Cardiac septum (tissue), 1 donor: ENCODE measurements at regions not wholly inside any gene's neighbourhood (a gene's known extent, or its start where the extent isn't known, plus 50 kb on each side); places are given as distances from the start of the nearest gene placed in this dataset.

Experiments used
- DNase-seq: peaks from one replicate; pipeline ENCODE4 v3.0.0-alpha.2; 2020; ENCODE audit warnings: low spot score
- intact Hi-C: fragments of 100-400 bp; cut with DNase I; formaldehyde crosslinking; loops from one replicate; pipeline ENCODE4 v1.14.0; 2022
- donor health status: DM: no; HTN: no; CAD: no.

- intact Hi-C loops: no loop called here
- DNase-seq: no peak
Observed at GRCh38 chrX:78506248-78506647, 152.9 kb downstream of the RTL3 start.

DNA sequence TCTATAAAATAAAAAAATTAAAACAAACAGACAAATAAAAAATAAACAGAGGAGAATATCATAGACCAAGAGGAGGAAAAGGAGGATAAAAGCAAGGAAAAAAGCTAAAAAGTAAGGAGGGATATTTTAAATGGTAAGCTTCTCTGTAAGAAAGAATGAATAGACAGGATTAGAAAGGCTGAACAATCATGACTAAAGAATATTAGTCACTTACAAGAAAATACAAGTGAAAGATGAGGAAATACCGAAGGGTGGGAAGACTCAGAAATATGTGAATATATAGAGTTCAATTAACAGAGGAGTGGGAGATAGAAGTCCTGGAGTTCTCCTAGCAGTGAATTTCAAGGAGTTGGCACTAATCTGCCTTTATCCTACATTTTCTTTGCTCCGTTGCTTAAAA is 162.6 kb downstream of the RTL3 start:
- no peak for DNase-seq
- intact Hi-C loops: no loop called here

DNA sequence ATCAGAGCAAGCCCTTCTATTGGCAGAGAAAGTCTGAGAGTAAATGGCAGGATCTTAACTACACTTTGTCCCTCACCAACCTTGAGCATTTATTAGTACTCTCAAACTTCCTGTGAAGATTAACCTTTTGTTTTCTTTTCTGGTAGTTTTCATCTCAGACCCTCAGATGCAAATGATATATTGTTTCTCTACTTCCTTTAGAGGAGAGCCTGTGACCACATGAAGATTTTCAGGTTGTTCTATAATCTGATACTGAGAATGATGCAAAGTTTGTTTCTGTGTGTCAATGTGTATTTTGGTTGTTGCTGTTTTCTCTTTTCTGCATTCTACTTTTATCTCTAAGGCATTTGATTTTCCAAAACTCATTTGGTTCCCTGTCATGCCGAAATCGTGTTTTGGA is 165.8 kb upstream of the CYSLTR1 start:
- intact Hi-C loops: no loop called here
- DNase-seq: no peak

- DNase-seq: no peak
- intact Hi-C loops: no loop called here
Observed at GRCh38 chrX:78476701-78477100, 149.3 kb upstream of the CYSLTR1 start.

DNA sequence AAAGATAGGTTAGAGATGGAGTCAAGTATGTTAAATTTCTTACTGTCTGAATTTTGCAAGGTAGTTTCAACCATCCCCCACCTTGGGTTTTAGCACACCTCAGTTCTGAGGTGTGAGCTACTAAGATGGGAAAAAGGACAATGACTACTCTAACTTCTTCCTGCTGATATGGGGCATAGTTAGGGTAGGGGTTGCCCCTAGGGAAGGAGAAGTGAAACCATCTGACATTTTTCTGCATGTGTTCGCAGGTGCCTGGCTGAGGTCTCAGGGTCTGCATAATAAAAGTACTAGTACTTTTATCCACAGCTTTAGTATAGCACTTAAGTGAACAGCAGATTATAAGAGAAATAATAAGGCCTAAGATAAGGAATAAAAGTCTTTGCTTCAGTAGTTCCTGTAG is 129.5 kb upstream of the CYSLTR1 start:
- intact Hi-C loops: no loop called here
- DNase-seq: no peak

- DNase-seq: no peak
- intact Hi-C loops: no loop called here
Observed at GRCh38 chrX:78455901-78456300, 128.5 kb upstream of the CYSLTR1 start.

DNA sequence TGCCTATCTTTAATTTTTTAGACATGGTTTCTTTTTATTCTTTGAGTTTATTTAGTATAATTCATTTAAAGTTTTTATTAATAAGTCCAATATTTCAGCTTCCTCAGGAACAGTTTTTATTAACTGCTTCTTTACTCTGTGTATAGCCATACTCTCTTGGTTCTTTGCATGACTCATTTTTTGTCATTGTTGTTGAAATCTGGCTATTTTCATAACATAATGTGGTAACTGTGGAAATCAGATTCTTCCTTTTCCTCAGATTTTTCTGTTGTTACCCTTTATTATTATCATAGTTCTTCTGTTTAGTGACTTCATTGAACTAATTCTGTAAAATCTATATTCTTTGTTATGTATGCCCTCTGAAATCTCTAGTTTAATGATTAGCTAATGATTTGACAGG is 124.9 kb upstream of the CYSLTR1 start:
- DNase-seq: no peak
- intact Hi-C loops: no loop called here

DNA sequence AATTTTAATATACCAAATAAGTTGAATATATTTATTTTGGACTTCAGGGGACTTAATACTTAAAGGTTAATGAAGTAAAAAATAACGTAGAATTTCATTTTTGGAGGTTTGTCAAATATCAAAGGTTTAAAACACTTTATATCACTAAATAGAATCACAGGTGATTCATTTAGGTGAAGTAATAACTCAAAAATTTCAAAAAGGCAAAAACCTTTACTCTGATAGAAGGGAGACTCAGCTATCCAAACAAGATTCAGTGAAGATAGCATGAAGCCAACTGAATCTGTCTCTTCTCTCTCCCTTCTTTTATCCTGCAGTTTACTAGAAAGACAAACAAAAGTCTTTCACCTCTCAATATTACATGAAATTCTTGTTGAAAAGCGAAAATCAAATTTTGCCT is 110.2 kb upstream of the CYSLTR1 start:
- DNase-seq: no peak
- intact Hi-C loops: no loop called here

DNA sequence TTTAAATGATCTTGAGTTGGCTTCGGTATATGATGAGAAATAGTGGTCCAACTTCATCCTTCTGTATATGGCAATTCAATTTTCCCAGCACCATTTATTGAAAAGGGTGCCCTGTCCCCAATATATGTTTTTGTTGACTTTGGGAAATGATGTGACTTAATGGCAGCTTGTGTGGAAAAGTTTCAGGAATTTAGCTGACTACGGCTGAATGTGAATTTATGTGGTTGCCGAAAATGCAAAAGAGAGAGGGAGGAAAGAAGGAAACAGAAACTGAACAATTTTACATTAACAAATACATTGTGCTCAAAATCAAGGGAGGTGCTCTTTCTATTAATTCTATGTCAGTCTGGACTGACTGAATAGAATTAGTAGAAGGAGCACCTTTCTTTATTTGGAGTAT is 101.8 kb upstream of the CYSLTR1 start:
- DNase-seq: no peak
- intact Hi-C loops: no loop called here

GRCh38 chrX:78388663-78389062 is 61.3 kb upstream of the CYSLTR1 start:
- intact Hi-C loops: no loop called here
- DNase-seq: no peak

GRCh38 chrX:78387364-78387763 is 60.0 kb upstream of the CYSLTR1 start:
- DNase-seq: no peak
- intact Hi-C loops: no loop called here

GRCh38 chrX:78384486-78384885 is 57.1 kb upstream of the CYSLTR1 start:
- intact Hi-C loops: no loop called here
- no peak for DNase-seq

- DNase-seq: no peak
- intact Hi-C loops: no loop called here
Observed at GRCh38 chrX:78383594-78383993, 56.2 kb upstream of the CYSLTR1 start.

DNA sequence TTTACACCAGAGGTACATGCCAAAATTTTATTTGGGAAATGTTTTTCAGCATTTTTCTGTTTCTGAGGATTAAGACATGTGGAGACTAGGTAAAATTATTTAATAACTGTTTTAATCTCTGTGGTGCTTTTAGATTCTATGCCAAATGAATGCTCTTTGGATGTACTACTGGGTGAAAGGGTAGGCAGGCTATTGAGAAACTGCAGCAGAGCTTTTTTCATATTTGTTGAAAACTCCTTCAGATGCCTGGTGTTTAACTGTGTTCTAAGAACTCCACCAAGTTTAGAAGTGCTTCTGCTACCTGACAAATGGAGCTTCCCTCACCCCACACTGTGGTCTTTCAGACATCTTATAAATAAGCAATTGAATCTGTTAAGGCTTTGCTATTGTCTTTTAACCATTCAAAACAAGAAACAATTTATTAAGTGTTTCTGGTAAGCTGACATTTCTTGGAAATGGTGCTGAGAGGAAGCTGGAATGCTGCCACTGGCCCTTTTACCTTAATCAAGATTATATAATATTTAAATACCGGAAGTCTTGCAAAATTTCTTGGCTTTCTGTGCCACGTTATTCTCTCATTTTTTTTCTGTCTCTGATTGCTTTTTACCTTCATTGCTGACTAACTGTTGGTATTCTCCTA is 51.2 kb upstream of the CYSLTR1 start:
- intact Hi-C loops: no loop called here
- no peak for DNase-seq
